Activated T-helper 1 cell treated with anti-CD3 and anti-CD28 coated beads, Interleukin-12 subunit alpha, Interleukin-12 subunit beta, Interleukin-2, Interleukin-4 antibody, amounts not matched to agents 30 ng/mL and 10 ng/mL and 1 ng/mL, durations not matched to agents 14 hours and 24 hours and 36 hours (primary cell): ENCODE measurements at regions not wholly inside any gene's neighbourhood (a gene's known extent, or its start where the extent isn't known, plus 50 kb on each side); places are given as distances from the start of the nearest gene placed in this dataset.
"Not testable (repeated sequence)": the region's sequence is repeated elsewhere in the genome, so short reads cannot be mapped to it uniquely, and the experiment has no call there.

Source experiments
- DNase-seq: peaks from one replicate; pipeline ENCODE4 v3.0.0; 2021; ENCODE audit warnings: low spot score
- H3K27ac Mint-ChIP-seq: one replicate; pipeline ENCODE4 v1.8.0; 2021; ENCODE audit warnings: mild to moderate bottlenecking, mixed read lengths
- H3K27me3 Mint-ChIP-seq: one replicate; pipeline ENCODE4 v1.8.0; 2022; ENCODE audit warnings: mild to moderate bottlenecking, moderate library complexity, mixed read lengths; ENCODE audit not compliant: insufficient read depth
- H3K36me3 Mint-ChIP-seq: one replicate; pipeline ENCODE4 v1.8.0; 2021; ENCODE audit warnings: low read depth, mixed read lengths
- H3K4me1 Mint-ChIP-seq: one replicate; pipeline ENCODE4 v1.8.0; 2021; ENCODE audit warnings: low read depth, mixed read lengths
- H3K4me3 Mint-ChIP-seq: one replicate; pipeline ENCODE4 v1.8.0; 2021; ENCODE audit warnings: mild to moderate bottlenecking, moderate library complexity, mixed read lengths
- H3K9me3 Mint-ChIP-seq: one replicate; pipeline ENCODE4 v1.8.0; 2021; ENCODE audit warnings: mixed read lengths
- intact Hi-C: fragments of 100-400 bp; cut with micrococcal nuclease; formaldehyde crosslinking; loops from one replicate; pipeline ENCODE4 v1.15.1; 2024

DNA sequence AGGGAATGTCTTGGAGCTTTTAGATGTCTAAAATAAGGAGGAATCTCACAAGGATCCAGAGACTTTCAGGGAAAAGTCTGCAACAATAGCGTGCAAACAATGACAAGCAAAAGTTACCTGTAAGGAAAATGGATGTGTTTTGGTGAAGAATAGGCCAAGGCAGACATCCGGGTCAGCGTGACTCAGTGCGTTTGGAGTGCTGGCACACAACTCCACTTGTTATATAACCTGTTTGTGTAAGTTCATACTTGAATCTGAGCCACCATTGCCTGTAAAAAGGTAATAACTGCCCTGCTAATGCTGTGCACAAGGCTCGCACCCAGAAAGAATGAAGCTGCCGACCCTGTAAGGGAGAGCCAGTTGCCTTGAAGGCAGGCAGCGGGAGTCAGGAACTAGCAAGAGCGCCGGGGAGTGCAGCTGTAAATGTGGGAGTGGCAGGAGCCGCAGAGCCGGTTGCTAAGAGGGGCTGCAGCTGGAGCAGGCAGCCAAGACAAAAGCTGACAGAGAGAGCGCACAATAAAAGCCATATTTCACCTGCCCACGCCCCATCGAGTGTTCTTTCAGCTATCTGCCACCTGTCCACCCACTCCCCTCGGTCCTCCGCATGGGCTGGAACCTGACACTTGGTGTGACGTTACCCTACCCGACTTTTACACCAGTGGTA is 638.5 kb upstream of the MIS18BP1 start:
- H3K36me3 Mint-ChIP-seq = no peaks in the 10 kb centered on the region
- no peak overlapping the region for H3K4me3 Mint-ChIP-seq
- no peaks in the 10 kb centered on the region for H3K4me1 Mint-ChIP-seq
- H3K27me3 Mint-ChIP-seq = no peaks in the 10 kb centered on the region
- no peak for DNase-seq
- intact Hi-C loops = no loop called here
- no peak overlapping the region for H3K27ac Mint-ChIP-seq
- peaks cover 19% of the 10 kb centered on the region for H3K9me3 Mint-ChIP-seq

DNA sequence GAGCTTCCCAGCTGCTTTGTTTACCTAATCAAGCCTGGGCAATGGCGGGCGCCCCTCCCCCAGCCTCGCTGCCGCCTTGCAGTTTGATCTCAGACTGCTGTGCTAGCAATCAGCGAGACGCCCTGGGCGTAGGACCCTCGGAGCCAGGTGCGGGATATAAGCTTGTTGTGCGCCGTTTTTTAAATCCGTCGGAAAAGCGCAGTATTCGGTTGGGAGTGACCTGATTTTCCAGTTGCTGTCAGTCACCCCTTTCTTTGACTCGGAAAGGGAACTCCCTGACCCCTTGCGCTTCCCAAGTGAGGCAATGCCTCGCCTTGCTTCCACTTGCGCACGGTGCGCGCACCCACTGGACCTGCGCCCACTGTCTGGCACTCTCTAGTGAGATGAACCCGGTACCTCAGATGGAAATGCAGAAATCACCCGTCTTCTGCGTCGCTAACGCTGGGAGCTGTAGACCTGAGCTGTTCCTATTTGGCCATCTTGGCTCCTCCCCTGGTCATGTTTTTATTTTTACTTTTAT is 635.8 kb upstream of the MIS18BP1 start:
- peaks cover 18% of the 10 kb centered on the region for H3K9me3 Mint-ChIP-seq
- H3K4me3 Mint-ChIP-seq, H3K4me1 Mint-ChIP-seq, DNase-seq, H3K27me3 Mint-ChIP-seq, intact Hi-C loops, H3K27ac Mint-ChIP-seq, H3K36me3 Mint-ChIP-seq: not testable (repeated sequence)

DNA sequence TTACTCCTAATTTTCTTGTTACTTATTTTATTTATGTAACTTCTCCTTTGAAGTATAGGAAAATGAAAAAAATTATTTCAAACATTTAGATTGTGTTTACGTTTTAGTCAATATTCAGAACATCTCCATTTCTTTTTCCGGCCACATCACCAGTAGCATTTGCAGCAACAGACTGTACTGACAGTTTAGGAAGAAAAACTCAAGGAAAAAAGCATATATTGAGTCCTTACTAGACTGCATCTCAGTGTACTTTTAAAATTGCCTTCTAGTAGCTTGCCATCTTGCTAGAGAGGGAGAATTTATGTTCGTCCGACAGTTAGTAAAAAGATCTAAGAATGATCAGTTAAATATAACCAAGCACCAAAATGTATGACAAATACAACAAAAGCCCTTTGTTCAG is 625.0 kb upstream of the MIS18BP1 start:
- Mint-ChIP-seq H3K27me3 (no peaks in the 10 kb centered on the region), H3K27ac (no peak overlapping the region), H3K9me3 (no peaks in the 10 kb centered on the region), H3K36me3 (no peaks in the 10 kb centered on the region), H3K4me1 (no peaks in the 10 kb centered on the region), H3K4me3 (no peak overlapping the region)
- intact Hi-C loops = no loop called here
- no peak for DNase-seq

DNA sequence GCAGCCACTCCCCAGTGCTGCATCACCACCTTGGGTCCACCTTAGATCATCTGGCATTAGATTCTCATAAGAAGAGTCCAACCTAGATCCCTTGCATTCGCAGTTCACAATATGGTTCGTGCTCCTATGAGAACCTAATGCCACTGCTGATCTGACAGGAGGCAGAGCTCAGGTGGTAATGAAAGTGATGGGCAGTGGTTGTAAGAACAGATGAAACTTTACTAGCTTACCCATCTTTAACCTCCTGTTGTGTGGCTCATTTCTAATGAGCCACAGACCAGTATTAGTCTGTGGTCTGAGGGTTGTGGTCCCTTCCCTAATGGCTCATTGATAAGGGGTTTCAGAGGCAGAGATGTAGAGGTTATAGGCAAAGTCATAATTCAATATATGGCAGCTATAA is 615.9 kb upstream of the MIS18BP1 start:
- Mint-ChIP-seq H3K4me1 (no peaks in the 10 kb centered on the region), H3K27ac (no peak overlapping the region), H3K4me3 (no peak overlapping the region), H3K27me3 (no peaks in the 10 kb centered on the region), H3K9me3 (peaks cover 27% of the 10 kb centered on the region), H3K36me3 (no peaks in the 10 kb centered on the region)
- no peak for DNase-seq
- intact Hi-C loops = no loop called here

DNA sequence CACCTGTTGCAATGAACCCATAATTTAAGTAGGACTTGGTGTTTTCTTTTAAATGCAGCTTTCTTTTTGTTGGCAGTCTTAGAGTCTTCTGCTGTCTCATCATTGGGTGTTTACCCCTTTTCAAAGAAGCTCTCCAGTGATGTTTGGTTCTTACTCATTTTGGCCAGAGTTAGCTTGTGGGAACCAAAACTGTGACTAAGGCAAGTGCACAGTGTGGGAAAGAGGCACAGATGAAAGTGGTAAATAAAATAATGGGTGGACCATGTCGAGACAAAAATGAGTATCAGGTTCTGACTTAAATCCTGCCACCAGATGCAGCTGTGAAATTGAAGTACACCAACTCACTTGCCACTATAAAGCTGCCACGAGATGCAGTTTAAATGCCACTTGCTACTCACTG is 615.4 kb upstream of the MIS18BP1 start:
- peaks cover 27% of the 10 kb centered on the region for H3K9me3 Mint-ChIP-seq
- no peak for DNase-seq
- H3K27me3 Mint-ChIP-seq = no peaks in the 10 kb centered on the region
- H3K4me1 Mint-ChIP-seq = no peaks in the 10 kb centered on the region
- intact Hi-C loops = no loop called here
- H3K36me3 Mint-ChIP-seq = no peaks in the 10 kb centered on the region
- H3K27ac Mint-ChIP-seq = no peak overlapping the region
- no peak overlapping the region for H3K4me3 Mint-ChIP-seq

DNA sequence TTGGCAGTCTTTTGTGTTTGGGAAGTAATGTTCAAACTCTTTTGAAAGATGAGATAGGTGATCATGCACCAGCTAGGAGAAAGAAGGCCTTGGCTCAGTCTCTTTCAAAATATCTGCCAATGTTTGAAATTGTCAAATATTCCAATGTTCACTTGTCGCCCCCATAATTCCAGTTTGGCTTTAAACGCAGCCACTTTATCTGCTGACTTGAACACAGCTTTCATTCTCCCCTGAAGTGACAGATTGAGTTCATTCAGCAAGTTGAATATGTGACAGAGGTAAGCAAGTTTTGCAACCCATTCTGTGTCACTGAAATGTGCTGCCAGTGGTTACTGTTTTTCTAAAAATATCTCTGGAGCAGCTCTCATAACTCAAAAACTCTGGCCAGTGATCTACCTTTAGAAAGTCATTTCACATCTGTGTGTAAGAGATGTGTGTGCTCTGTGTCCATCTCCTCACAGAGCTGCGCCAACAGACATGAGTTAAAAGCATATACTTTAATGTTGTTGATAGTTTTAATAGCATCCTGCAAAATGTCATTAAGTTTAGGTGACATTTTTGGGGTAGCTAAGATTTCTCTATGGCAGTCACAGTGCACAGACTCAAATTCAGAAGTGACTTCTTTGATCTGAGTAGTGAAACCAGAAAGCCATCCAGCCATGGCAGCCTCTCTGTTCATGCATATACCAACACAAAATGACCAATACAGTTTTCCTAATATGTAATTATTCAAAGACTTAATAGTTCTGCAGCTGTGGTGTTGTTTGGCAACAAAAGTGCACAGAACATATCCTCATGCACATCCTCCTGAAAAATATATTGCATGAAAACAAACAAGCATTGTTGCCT is 614.3 kb upstream of the MIS18BP1 start:
- no peaks in the 10 kb centered on the region for H3K4me1 Mint-ChIP-seq
- H3K9me3 Mint-ChIP-seq = peaks cover 26% of the 10 kb centered on the region
- H3K36me3 Mint-ChIP-seq = no peaks in the 10 kb centered on the region
- H3K4me3 Mint-ChIP-seq = no peak overlapping the region
- intact Hi-C loops = no loop called here
- H3K27ac Mint-ChIP-seq = no peak overlapping the region
- no peaks in the 10 kb centered on the region for H3K27me3 Mint-ChIP-seq
- no peak for DNase-seq

DNA sequence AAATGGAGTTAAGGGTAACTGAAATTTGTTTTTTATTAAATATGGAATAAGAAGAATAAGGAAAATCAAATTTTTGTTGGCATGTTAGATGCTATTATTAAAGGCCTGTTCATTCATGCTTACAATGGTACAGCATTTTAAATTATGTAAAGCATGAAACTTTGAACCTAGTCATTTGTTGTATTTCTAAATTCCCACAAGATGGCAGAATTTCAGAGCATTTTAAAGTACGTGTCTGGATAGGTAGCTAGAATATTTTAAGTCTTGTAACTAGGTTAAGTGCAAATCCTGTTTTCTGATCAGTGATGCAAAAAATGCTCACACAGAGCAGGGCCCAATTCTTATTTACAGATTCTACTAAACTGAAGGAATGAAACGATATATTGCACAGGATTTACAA is 585.6 kb upstream of the MIS18BP1 start:
- H3K27ac Mint-ChIP-seq = no peak overlapping the region
- H3K36me3 Mint-ChIP-seq = no peaks in the 10 kb centered on the region
- H3K4me3 Mint-ChIP-seq = no peak overlapping the region
- H3K9me3 Mint-ChIP-seq = peaks cover 11% of the 10 kb centered on the region
- no peaks in the 10 kb centered on the region for H3K27me3 Mint-ChIP-seq
- no peak for DNase-seq
- H3K4me1 Mint-ChIP-seq = no peaks in the 10 kb centered on the region
- intact Hi-C loops = no loop called here

DNA sequence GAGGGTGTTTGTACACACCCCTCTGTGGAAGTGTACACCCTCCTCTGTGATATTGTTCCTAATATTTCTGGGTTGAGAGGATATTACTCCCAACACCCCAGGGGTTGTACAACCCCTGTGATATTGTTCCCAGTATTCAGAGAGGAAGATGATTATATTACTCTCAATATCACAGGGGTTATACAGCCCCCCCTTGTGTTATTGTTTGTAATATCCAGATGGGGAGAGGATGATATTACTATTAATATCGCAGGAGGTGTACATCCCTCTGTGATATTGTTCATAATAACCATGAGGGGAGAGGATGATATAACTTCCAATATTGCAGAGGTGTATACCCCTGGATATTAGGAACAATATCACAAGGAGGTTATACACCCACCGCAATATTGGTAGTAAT is 566.1 kb upstream of the MIS18BP1 start:
- H3K4me1 Mint-ChIP-seq = no peaks in the 10 kb centered on the region
- no peaks in the 10 kb centered on the region for H3K36me3 Mint-ChIP-seq
- no peak overlapping the region for H3K27ac Mint-ChIP-seq

DNA sequence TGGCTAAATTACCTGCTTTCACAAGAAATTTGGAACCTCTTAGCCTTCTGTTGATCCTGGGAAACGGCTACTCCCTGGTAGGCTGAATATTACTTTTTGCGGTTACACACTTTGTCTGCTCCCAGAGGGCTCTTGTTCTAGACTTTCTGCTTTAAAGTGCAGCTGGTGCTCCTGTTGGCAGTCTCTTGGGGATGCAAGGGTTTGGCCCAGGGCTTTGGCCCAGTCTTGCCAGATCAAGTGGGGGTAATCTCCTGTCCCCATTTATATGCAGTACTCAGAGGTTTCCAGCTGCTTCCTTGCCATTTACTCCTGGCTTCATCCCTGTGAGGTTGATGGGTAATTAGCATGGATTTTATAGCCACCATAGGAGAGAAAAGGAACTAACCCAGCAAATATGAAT is 558.2 kb upstream of the MIS18BP1 start:
- H3K4me3 Mint-ChIP-seq = no peak overlapping the region
- H3K36me3 Mint-ChIP-seq = no peaks in the 10 kb centered on the region
- no peak overlapping the region for H3K27ac Mint-ChIP-seq
- H3K4me1 Mint-ChIP-seq = no peaks in the 10 kb centered on the region
- intact Hi-C loops = no loop called here
- no peaks in the 10 kb centered on the region for H3K27me3 Mint-ChIP-seq
- H3K9me3 Mint-ChIP-seq = peaks cover 16% of the 10 kb centered on the region
- no peak for DNase-seq

More for the DNA sequence above, 566.1 kb upstream of the MIS18BP1 start:
- Mint-ChIP-seq H3K4me3 (no peak overlapping the region), H3K27me3 (no peaks in the 10 kb centered on the region), H3K9me3 (peaks cover 43% of the 10 kb centered on the region)
- no peak for DNase-seq
- intact Hi-C loops = no loop called here

DNA sequence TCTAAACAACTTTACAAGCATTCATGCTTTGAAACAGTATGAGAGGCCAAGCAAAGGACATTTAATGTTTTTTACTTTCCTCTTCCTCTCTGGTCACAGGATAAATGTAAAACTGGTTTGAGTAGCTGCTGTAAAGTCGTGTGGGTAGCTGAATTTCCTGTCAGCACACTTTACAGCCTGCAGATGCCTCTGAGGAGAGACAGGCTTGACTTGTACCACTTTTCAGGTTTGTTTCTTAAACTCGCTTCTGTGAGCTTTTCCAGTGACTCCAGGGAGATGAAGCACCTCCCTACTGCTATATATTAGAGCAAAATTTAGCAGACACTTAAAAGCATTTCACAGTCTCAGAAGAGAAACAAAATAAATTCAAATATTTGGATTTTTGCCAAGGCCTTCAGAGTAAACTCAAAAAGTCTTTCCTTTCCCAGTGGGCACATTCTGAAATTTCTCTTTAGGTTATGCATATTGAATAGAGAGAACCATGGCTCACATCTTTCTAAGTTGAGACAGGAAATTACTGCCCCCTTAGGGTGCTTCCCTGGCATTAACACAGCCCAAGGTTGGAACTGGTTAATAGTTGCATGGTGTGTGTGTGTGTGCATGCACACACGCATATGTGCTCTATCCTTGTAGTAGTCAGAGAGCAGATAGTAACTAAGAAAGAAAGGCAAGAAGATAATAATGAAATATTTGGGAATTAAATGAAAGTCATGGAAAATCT is 557.3 kb upstream of the MIS18BP1 start:
- Mint-ChIP-seq H3K9me3 (peaks cover 11% of the 10 kb centered on the region), H3K27me3 (no peaks in the 10 kb centered on the region), H3K4me3 (no peak overlapping the region), H3K27ac (no peak overlapping the region), H3K36me3 (no peaks in the 10 kb centered on the region), H3K4me1 (no peaks in the 10 kb centered on the region)
- intact Hi-C loops = no loop called here
- no peak for DNase-seq

DNA sequence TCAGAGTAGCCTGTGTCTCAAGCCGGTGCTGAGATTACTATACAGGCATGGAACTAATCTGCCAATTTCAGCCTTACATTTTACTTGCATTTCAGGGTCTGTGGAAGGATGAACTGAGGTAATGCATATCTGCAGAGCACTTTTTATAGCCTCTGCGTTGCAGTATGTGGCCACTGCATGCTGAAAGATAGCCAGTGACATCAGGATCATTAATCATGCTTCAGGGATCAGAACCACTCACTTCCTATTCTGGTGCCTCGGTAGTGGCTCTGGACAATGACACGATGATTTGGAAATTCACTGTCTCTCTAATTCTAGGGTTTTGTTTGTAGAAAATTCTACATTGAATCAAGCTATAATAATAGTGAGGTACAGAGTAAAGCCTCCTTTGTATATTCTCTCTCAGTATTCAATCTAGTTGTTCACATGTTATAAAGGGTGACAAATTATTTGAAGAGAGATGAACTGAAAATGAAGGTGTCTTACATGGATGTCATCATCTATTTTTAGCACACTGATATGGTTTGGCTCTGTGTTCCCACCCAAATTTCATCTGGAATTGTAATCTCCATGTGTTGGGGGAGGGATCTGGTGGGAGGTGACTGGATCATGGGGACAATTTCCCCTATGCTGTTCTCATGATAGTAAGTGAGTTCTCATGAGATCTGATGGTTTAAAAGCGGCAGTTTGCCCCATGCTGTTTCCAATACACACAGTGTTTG is 554.3 kb upstream of the MIS18BP1 start:
- intact Hi-C loops = no loop called here
- Mint-ChIP-seq H3K36me3 (no peaks in the 10 kb centered on the region), H3K27ac (no peak overlapping the region), H3K4me3 (no peak overlapping the region), H3K27me3 (no peaks in the 10 kb centered on the region), H3K4me1 (no peaks in the 10 kb centered on the region), H3K9me3 (no peaks in the 10 kb centered on the region)
- no peak for DNase-seq

DNA sequence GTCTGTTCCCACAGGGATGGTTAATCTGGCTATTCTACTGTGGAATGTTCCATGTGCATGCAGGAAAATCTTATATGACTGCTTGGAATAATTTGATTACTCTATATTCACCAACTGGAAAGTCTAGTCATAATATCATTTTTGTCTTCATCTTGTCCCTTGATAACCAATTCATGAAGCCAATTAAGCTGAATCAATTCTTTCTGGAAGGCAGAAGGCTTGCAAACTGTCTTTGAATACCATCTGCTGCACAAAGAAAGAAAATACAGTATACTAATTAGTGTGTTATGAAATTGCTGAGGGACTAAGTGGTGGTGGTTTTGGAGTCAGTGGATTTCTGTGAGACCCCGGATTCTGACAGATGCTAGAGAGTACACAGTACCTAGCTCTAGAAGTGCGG is 546.5 kb upstream of the MIS18BP1 start:
- Mint-ChIP-seq H3K27me3 (no peaks in the 10 kb centered on the region), H3K9me3 (no peaks in the 10 kb centered on the region), H3K27ac (no peak overlapping the region), H3K4me1 (no peaks in the 10 kb centered on the region), H3K4me3 (no peak overlapping the region), H3K36me3 (no peaks in the 10 kb centered on the region)
- intact Hi-C loops = no loop called here
- no peak for DNase-seq
